UCSD-AML1 (cell line): ENCODE measurements at regions not wholly inside any gene's neighbourhood (a gene's known extent, or its start where the extent isn't known, plus 50 kb on each side); places are given as distances from the start of the nearest gene placed in this dataset.

ENCODE experiments used
- DNase-seq: peaks from one replicate; lab custom pipeline; 2025; ENCODE audit not compliant: unreplicated experiment; lab: John Stamatoyannopoulos, UW

DNA sequence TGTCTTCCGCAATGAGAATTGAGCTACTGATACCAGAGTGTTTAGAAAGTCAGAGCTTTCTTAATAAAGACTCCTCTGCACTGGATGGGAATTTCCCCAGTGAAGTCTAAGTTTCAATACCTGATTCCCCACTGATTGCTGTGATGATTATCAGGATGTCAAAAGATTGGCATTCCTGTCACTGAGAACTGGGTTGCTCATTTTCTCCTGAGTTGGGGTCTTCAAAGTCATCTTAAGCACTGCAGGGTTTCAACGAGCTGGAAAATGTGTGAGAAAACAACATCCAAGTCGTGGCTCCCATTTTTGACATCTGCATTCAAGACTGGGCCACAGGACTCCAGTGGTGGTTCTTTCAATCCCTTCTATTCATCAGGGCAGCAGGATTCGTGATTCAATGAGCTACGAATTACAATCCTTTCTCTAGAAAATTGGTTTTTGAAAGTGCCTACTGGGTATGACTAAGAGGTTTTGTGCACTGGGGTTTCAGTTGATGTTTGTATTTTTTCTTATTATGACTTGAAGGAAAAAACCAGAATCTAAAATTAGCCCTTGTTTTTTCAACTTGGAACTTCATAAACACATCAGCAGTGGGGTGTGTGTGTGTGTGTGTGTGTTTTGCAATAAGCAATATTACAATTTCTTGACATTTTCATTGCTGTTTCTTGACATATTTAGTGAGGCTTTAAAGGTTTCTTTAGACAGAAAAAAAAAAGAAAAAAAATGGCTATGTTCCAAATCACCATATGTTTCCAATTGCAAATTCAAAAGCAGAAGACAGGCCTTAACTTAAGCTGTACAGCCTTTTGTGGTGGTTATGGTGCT lies 233.0 kb downstream of the FAM76B start:
- no peak for DNase-seq

GRCh38 chr11:95556011-95556341 lies 233.6 kb downstream of the FAM76B start:
- DNase-seq = no peak

- no peak for DNase-seq
Measured at GRCh38 chr11:95554911-95555310, 234.7 kb downstream of the FAM76B start.

- no peak for DNase-seq
Measured at GRCh38 chr11:95549301-95549700, 240.3 kb downstream of the FAM76B start.

- DNase-seq = no peak
Measured at GRCh38 chr11:95548416-95548815, 241.2 kb downstream of the FAM76B start.

DNA sequence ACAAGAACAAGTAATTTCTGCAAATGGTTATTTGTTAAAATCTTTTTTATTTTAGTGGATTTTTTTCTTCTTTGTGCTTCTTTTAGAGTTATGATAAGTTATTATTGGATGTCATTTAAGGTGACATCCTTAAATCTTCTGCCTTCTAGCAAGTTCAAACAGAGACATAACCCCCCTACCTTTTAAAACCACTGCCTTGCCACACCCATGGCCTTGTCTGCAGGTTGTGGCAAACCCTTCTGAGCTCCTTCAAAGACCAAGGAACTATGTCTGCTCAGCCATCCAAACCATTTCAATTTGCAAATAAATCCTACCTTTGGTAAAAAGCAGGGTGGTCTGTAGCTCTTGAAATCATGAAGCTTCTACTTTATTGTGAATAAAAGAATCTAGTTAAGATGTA lies 241.6 kb downstream of the FAM76B start:
- no peak for DNase-seq

DNA sequence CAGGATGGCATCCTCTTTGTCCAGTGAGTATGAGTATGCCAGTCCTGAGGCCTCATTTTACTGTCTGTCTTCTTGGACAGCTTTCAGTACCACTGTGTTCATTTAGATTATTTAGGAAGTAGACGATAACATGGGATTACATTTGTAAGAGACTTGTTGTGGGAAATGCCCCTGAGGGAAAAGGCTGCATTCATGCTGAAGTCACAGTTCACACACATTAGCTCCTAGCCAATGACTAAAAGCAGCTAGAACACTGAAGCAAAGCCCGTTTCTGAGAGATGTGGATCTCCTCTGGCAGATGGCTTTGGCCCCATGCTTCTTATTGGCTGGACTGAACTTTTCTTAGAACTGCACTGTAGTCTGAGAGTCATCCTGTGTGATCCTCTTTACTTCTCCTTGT lies 242.4 kb downstream of the FAM76B start:
- DNase-seq = no peak

DNA sequence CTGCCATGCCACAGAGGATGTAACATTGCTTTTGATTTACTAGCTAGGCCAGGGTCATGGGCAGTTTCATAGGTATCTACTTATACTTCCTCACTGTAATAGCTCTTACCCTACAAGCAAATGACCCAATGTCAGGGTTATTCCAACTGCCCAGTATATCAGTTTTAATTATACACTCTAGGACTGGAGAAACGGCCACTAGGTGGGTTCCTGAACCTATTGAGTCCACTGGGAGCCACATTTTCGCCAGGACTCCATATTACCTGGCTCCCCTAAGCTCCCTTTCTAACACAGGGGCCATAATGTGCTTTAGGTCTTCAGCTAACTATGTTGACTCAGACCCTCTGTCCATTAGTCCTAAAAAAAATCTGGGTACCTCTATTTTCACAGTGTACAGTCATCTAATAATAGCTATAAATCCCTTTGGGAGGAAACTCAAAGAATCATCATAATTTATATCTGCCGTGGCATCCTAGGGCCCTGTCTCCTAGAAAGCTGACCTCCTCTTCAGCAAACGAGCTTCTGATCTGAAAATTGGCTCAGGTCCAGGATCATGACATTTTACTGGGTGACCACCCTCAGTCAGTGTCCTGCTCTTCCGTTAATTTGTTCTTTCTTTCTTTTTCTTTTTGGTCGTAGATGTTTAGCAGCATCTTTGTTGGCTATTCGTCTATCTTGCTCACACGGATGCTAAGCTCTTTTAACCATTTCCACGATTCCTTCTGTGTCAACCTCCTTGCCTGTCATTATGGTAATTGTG lies 244.3 kb downstream of the FAM76B start:
- DNase-seq = no peak

- no peak for DNase-seq
Measured at GRCh38 chr11:95544095-95544856, 245.3 kb downstream of the FAM76B start.

DNA sequence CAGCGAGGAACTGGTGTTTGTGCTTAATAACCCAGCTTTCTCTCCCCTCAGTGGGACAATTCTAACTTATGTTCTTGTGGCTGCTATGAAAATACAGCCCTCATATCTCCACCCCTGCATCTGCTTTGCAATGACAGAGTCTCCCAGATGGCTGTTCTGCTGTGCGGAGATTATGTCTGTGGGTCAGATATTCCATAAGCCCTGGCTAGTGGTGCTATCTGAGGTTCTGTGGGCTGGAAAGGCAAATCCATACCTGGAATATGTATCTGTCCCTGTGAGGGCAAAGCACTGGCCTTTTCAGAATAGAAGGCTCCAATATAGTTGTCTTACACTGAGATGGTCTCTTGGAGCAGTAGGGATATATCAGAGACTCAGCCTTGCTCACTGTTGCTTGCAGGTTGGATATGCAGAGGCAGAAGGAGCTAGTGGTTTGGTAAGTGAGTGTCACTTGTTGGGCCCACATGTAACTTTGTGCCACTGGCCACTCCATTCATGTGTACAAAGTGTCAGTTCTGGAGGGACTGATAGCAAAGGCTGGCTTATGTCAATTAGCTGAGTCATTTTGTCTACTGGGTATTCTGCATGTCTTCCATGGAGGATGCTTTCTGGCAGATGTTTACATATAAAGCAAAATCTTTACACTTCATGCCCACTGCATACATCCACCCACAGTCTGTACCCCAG lies 246.6 kb downstream of the FAM76B start:
- DNase-seq = no peak

GRCh38 chr11:95541715-95542114 lies 247.9 kb downstream of the FAM76B start:
- DNase-seq = no peak

DNA sequence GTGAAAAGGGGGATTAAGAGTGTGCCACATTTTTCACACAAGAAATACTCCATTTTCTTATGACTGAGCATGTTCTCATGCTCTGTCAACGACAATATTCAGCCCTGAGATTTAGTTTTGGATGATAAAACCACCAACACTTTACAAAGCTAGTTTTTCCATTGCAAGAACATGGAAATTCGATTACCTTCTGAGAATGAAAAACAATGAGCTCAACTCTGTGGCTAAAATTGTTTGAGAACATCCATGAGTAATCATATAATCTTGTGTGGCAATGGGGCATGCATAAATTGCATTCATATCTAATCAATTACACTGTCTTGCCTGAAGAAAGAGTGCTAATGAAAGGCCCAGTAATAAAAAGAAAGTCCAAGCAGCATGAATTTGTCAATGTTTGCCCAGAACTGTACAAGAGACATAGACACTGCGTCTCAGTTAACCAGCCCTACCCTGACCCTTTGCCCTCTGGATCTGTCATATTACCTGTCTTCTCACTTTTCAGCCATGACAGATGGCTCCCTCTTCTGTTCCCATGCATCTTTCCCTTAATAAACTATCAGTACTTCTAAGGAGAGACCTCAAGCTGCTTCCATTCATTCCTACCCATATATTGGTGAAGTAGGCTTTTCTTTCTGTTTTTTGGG lies 253.4 kb downstream of the FAM76B start:
- DNase-seq = no peak

GRCh38 chr11:95534809-95535208 lies 254.8 kb downstream of the FAM76B start:
- no peak for DNase-seq

DNA sequence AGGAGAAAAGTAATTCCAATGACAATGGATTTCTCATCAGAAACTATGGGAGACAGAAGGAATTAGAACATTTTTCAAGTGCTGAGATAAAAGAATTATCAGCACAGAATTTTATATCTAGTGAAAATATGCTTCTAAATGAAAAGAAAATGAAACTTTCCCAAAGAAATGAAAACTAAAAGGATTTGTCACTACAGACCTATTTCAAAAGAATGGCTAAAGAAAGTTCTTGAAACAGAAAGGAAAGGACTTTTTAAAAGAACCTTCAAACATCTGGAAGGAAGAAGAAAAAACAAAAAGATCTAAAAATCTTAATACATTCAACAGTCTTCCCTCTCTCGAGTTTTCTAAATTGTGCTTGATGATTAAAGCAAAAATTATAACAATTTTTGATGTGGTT lies 255.4 kb downstream of the FAM76B start:
- no peak for DNase-seq

GRCh38 chr11:95531116-95531515 lies 258.5 kb downstream of the FAM76B start:
- no peak for DNase-seq

GRCh38 chr11:95524314-95525036 lies 265.1 kb downstream of the FAM76B start:
- DNase-seq = no peak

DNA sequence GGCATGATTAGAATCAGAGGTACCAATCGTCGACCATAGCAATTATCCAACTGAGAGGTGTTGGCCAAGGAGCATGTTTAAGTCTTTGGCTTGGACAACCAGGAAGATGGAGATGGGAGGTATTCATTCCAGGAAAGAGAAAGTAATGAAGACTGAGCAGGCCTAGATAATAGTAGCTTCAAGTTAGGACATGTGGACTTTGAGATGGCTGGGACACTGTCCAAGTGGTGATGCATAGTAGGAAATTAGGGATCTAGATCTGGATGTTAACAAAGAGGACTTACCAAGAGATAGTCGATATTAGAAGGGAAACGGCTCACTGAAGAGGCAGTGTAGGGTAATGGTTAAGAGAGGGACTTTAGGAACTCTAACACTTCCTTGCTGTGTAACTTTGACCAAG lies 266.7 kb downstream of the FAM76B start:
- DNase-seq = no peak

DNA sequence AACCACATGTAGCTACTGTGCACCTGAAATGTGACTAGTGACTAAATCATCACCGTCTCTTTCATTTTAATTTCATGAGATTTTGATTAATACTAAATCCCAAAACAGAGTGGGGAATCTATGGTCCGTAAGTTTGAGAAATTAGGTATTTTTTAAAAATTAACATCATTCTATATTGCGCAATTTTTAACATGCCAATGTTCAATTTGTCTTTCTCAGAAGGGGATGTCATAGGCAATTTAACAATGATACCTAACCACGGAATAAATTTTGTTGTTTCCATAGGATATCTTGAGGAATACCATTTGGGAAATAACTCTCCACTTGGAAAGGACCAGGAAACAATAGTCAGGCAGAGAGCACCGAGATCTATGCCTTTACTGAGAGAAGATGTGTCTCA lies 267.7 kb downstream of the FAM76B start:
- no peak for DNase-seq

DNA sequence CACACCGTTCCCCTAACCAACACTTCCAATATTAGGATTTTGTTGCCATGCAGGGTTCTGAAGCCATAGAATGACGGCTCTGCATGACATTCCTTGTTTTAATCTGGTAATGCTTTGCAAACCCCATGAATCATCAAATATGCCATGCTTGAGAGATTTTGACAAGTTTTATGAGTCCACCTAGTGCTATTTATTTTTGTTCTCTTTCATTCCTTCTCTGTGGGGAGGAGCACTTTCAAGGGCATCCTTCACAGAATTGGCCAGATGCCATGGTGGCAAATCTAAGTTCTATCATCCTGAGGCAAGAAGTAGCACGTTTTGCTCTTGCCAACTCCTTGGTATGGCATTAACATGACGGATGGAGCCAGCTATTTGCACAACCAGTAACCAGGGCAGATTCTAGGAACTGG lies 268.4 kb downstream of the FAM76B start:
- DNase-seq = no peak
